Natural killer cell (primary cell): ENCODE measurements at regions not wholly inside any gene's neighbourhood (a gene's known extent, or its start where the extent isn't known, plus 50 kb on each side); places are given as distances from the start of the nearest gene placed in this dataset.

ENCODE experiments used
- ATAC-seq, 3 donors: fragments of 150-1000 bp in 2 of 3; fragments of 200-7000 bp in 1 of 3; cut with Tn5 transposase; 1 replicate in 1 of 3; 2 replicates in 2 of 3; pipeline ENCODE4 v1.10.0; 2021; ENCODE audit warnings: mild to moderate bottlenecking in 2 of 3, moderate library complexity in 2 of 3
- DNase-seq, 2 donors: peaks; one replicate each; pipeline versions ENCODE4 v3.0.0 to v3.0.0-alpha.2; 2013 to 2021; ENCODE audit warnings: mixed read lengths in 1 of 2
- H3K27ac ChIP-seq: one replicate; pipeline ENCODE4 v1.5.1; 2013; ENCODE audit warnings: mild to moderate bottlenecking, low read length
- H3K27me3 ChIP-seq: one replicate; pipeline ENCODE4 v1.6.1; 2013; ENCODE audit warnings: low read length; ENCODE audit not compliant: control insufficient read depth, insufficient read depth
- H3K36me3 ChIP-seq: one replicate; pipeline ENCODE4 v1.6.1; 2013; ENCODE audit warnings: low read length; ENCODE audit not compliant: control insufficient read depth, insufficient read depth
- H3K4me1 ChIP-seq: one replicate; pipeline ENCODE4 v1.6.1; 2013; ENCODE audit warnings: low read length; ENCODE audit not compliant: control insufficient read depth, insufficient read depth
- H3K4me3 ChIP-seq: one replicate; pipeline ENCODE4 v1.5.1; 2013; ENCODE audit warnings: low read length
- H3K9me3 ChIP-seq: one replicate; pipeline ENCODE4 v1.6.1; 2013; ENCODE audit warnings: low read length; ENCODE audit not compliant: control insufficient read depth, insufficient read depth
- H3K27ac Mint-ChIP-seq, 2 donors: one replicate each; pipeline ENCODE4 v1.8.0; 2022; ENCODE audit warnings: mild to moderate bottlenecking in 2 of 2, mixed read lengths in 2 of 2, moderate library complexity in 1 of 2
- H3K27me3 Mint-ChIP-seq, 2 donors: one replicate each; pipeline ENCODE4 v1.8.0; 2022; ENCODE audit warnings: low read depth in 2 of 2, mixed read lengths in 2 of 2
- H3K36me3 Mint-ChIP-seq: one replicate; pipeline ENCODE4 v1.8.0; 2022; ENCODE audit warnings: mixed read lengths
- H3K4me1 Mint-ChIP-seq, 2 donors: one replicate each; pipeline ENCODE4 v1.8.0; 2022; ENCODE audit warnings: mixed read lengths in 2 of 2
- H3K4me3 Mint-ChIP-seq: one replicate; pipeline ENCODE4 v1.8.0; 2022; ENCODE audit warnings: mild to moderate bottlenecking, moderate library complexity, mixed read lengths
- H3K9me3 Mint-ChIP-seq, 2 donors: one replicate each; pipeline ENCODE4 v1.8.0; 2022; ENCODE audit warnings: mixed read lengths in 2 of 2
- CTCF ChIP-seq: fragments of 200-600 bp; IDR thresholded peaks from one replicate; pipeline ENCODE4 v1.8.0; 2022; ENCODE audit warnings: antibody characterized with exemption
- WGBS: methylation state at CpG from one replicate; pipeline ENCODE4 v1.1.7; 2013; ENCODE audit warnings: missing lambda C conversion rate; ENCODE audit not compliant: insufficient coverage; 5-methylcytosine and 5-hydroxymethylcytosine counted together
- intact Hi-C: fragments of 100-400 bp; cut with micrococcal nuclease; formaldehyde crosslinking; loops from one replicate; pipeline ENCODE4 v1.14.2; 2022

- peaks cover 9 to 19% of the 10 kb centered on the region in 2 donors for H3K9me3 Mint-ChIP-seq
- H3K27me3 ChIP-seq = no peaks in the 10 kb centered on the region
These were observed 1957.1 kb upstream of the ADGRL3 start for GRCh38 chr4:59243038-59243437.

GRCh38 chr4:59247032-59247431, 1953.1 kb upstream of the ADGRL3 start:
- H3K4me1 ChIP-seq = no peaks in the 10 kb centered on the region
- TF ChIP-seq CTCF = no peak
- no CpG with 5 or more reads among the region's 1 CpG for WGBS
- no peaks in the 10 kb centered on the region for H3K27me3 ChIP-seq
- no peaks in the 10 kb centered on the region for H3K9me3 ChIP-seq
- Mint-ChIP-seq H3K4me3 (no peak overlapping the region), H3K9me3 (peaks cover 2 to 7% of the 10 kb centered on the region in 2 donors), H3K27ac (no peak overlapping the region), H3K4me1 (no peaks in the 10 kb centered on the region), H3K27me3 (no peaks in the 10 kb centered on the region), H3K36me3 (no peaks in the 10 kb centered on the region)
- ATAC-seq = no peak
- H3K36me3 ChIP-seq = no peaks in the 10 kb centered on the region
- H3K4me3 ChIP-seq = no peak overlapping the region
- DNase-seq = no peak
- intact Hi-C loops = no loop called here
- no peak overlapping the region for H3K27ac ChIP-seq

More at GRCh38 chr4:59243038-59243437, 1957.1 kb upstream of the ADGRL3 start:
- no peaks in the 10 kb centered on the region for H3K4me1 Mint-ChIP-seq
- Histone ChIP-seq H3K4me3 (no peak overlapping the region), H3K4me1 (no peaks in the 10 kb centered on the region), H3K9me3 (peaks cover 3% of the 10 kb centered on the region), H3K36me3 (no peaks in the 10 kb centered on the region), H3K27ac (no peak overlapping the region)
- DNase-seq = no peak
- ATAC-seq = no peak
- intact Hi-C loops = no loop called here
- no peak for TF ChIP-seq CTCF
- no peak overlapping the region for H3K4me3 Mint-ChIP-seq
- no peaks in the 10 kb centered on the region for H3K36me3 Mint-ChIP-seq
- no peaks in the 10 kb centered on the region for H3K27me3 Mint-ChIP-seq
- H3K27ac Mint-ChIP-seq = no peak overlapping the region

GRCh38 chr4:59248313-59248712, 1951.8 kb upstream of the ADGRL3 start:
- Histone ChIP-seq H3K36me3 (no peaks in the 10 kb centered on the region), H3K9me3 (peaks cover 3% of the 10 kb centered on the region), H3K4me3 (no peak overlapping the region), H3K4me1 (no peaks in the 10 kb centered on the region), H3K27me3 (no peaks in the 10 kb centered on the region), H3K27ac (no peak overlapping the region)
- WGBS = no CpG with 5 or more reads among the region's 1 CpG
- no peak for TF ChIP-seq CTCF
- no peaks in the 10 kb centered on the region for H3K27me3 Mint-ChIP-seq
- intact Hi-C loops = no loop called here
- no peaks in the 10 kb centered on the region for H3K36me3 Mint-ChIP-seq
- peaks cover 2 to 4% of the 10 kb centered on the region in 2 donors for H3K9me3 Mint-ChIP-seq
- ATAC-seq = no peak
- no peaks in the 10 kb centered on the region for H3K4me1 Mint-ChIP-seq
- DNase-seq = no peak
- no peak overlapping the region for H3K4me3 Mint-ChIP-seq
- no peak overlapping the region for H3K27ac Mint-ChIP-seq

GRCh38 chr4:59249110-59249509, 1951.0 kb upstream of the ADGRL3 start:
- Mint-ChIP-seq H3K9me3 (peaks cover 2 to 3% of the 10 kb centered on the region in 2 donors), H3K4me1 (no peaks in the 10 kb centered on the region), H3K27ac (no peak overlapping the region), H3K27me3 (no peaks in the 10 kb centered on the region), H3K36me3 (no peaks in the 10 kb centered on the region), H3K4me3 (no peak overlapping the region)
- intact Hi-C loops = no loop called here
- H3K9me3 ChIP-seq = peaks cover 3% of the 10 kb centered on the region
- H3K4me1 ChIP-seq = no peaks in the 10 kb centered on the region
- no peak overlapping the region for H3K27ac ChIP-seq
- no peak for ATAC-seq
- TF ChIP-seq CTCF = no peak
- H3K27me3 ChIP-seq = no peaks in the 10 kb centered on the region
- no peak overlapping the region for H3K4me3 ChIP-seq
- DNase-seq = no peak
- 69% methylated on average over 1 of the region's 2 CpGs for WGBS
- no peaks in the 10 kb centered on the region for H3K36me3 ChIP-seq
